ENCODE measurements at regions not wholly inside any gene's neighbourhood (a gene's known extent, or its start where the extent isn't known, plus 50 kb on each side); places are given as distances from the start of the nearest gene placed in this dataset.

- intact Hi-C loops (cut with micrococcal nuclease; ENCODE audit: unreplicated experiment) = no loop called here
- CTCF ChIA-PET = no interaction called here
- BruUV-seq (replicated peaks) = no TSS peak
Observed at GRCh38 chr22:27309697-27310096, 491.9 kb downstream of the MN1 start.

GRCh38 chr22:27310966-27311697 lies 490.4 kb downstream of the MN1 start:
- ChIA-PET POLR2A (ENCODE audit: low non-redundant PET) (no interaction called here), CTCF (no interaction called here)
- H3K27ac ChIP-seq (ENCODE audit: low read depth, low read length, poor library complexity, severe bottlenecking) = no peak overlapping the region
- DNase-seq (ENCODE audit: low spot score) = no peak
- no peak overlapping the region for H3K4me3 ChIP-seq (ENCODE audit: low read depth, low read length, poor library complexity, severe bottlenecking)
- H3K27me3 ChIP-seq (replicated peaks; ENCODE audit: insufficient read depth, low read depth, low read length, poor library complexity) = no peaks in the 10 kb centered on the region
- BruUV-seq (replicated peaks) = no TSS peak
- intact Hi-C loops (cut with micrococcal nuclease; ENCODE audit: unreplicated experiment) = no loop called here
- no peaks in the 10 kb centered on the region for H3K9me3 ChIP-seq (ENCODE audit: low read depth, low read length, poor library complexity, severe bottlenecking)
- TF ChIP-seq EZH2 (IDR thresholded peaks at IDR 0.05; ENCODE audit: borderline replicate concordance, low read depth, low read length, poor library complexity, severe bottlenecking) (no peak), CTCF (conservative IDR thresholded peaks at IDR 0.05; ENCODE audit: low read depth, low read length) (no peak)
- H3K36me3 ChIP-seq (ENCODE audit: insufficient read depth, low read length, poor library complexity, severe bottlenecking) = no peaks in the 10 kb centered on the region
- H3K4me1 ChIP-seq (ENCODE audit: insufficient read depth, low read length, poor library complexity, severe bottlenecking) = peaks cover 4% of the 10 kb centered on the region

More at GRCh38 chr22:27309697-27310096, 491.9 kb downstream of the MN1 start:
- H3K4me1 ChIP-seq (ENCODE audit: insufficient read depth, low read length, poor library complexity, severe bottlenecking) = peaks cover 4% of the 10 kb centered on the region
- no peak overlapping the region for H3K4me3 ChIP-seq (ENCODE audit: low read depth, low read length, poor library complexity, severe bottlenecking)
- H3K27ac ChIP-seq (ENCODE audit: low read depth, low read length, poor library complexity, severe bottlenecking) = no peak overlapping the region
- POLR2A ChIA-PET (ENCODE audit: low non-redundant PET) = no interaction called here
- H3K36me3 ChIP-seq (ENCODE audit: insufficient read depth, low read length, poor library complexity, severe bottlenecking) = no peaks in the 10 kb centered on the region
- DNase-seq (ENCODE audit: low spot score) = no peak
- H3K27me3 ChIP-seq (replicated peaks; ENCODE audit: insufficient read depth, low read depth, low read length, poor library complexity) = no peaks in the 10 kb centered on the region
- no peak for TF ChIP-seq CTCF (conservative IDR thresholded peaks at IDR 0.05; ENCODE audit: low read depth, low read length)
- TF ChIP-seq EZH2 (IDR thresholded peaks at IDR 0.05; ENCODE audit: borderline replicate concordance, low read depth, low read length, poor library complexity, severe bottlenecking) = no peak
- no peaks in the 10 kb centered on the region for H3K9me3 ChIP-seq (ENCODE audit: low read depth, low read length, poor library complexity, severe bottlenecking)

- no TSS peak for BruUV-seq (replicated peaks)
- POLR2A ChIA-PET (ENCODE audit: low non-redundant PET) = no interaction called here
- no peaks in the 10 kb centered on the region for H3K27me3 ChIP-seq (replicated peaks; ENCODE audit: insufficient read depth, low read depth, low read length, poor library complexity)
- no peak for TF ChIP-seq EZH2 (IDR thresholded peaks at IDR 0.05; ENCODE audit: borderline replicate concordance, low read depth, low read length, poor library complexity, severe bottlenecking)
- TF ChIP-seq CTCF (conservative IDR thresholded peaks at IDR 0.05; ENCODE audit: low read depth, low read length) = no peak
- peaks cover 9% of the 10 kb centered on the region for H3K4me1 ChIP-seq (ENCODE audit: insufficient read depth, low read length, poor library complexity, severe bottlenecking)
- CTCF ChIA-PET = no interaction called here
- no peaks in the 10 kb centered on the region for H3K36me3 ChIP-seq (ENCODE audit: insufficient read depth, low read length, poor library complexity, severe bottlenecking)
- intact Hi-C loops (cut with micrococcal nuclease; ENCODE audit: unreplicated experiment) = no loop called here
- H3K4me3 ChIP-seq (ENCODE audit: low read depth, low read length, poor library complexity, severe bottlenecking) = no peak overlapping the region
- no peaks in the 10 kb centered on the region for H3K9me3 ChIP-seq (ENCODE audit: low read depth, low read length, poor library complexity, severe bottlenecking)
- H3K27ac ChIP-seq (ENCODE audit: low read depth, low read length, poor library complexity, severe bottlenecking) = peak overlapping the region; percentile 55
- DNase-seq (ENCODE audit: low spot score) = no peak
Observed at GRCh38 chr22:27311698-27312550, 489.6 kb downstream of the MN1 start.

All from A673 (cell line).